K562 (cell line): ENCODE measurements at regions not wholly inside any gene's neighbourhood (a gene's known extent, or its start where the extent isn't known, plus 50 kb on each side); places are given as distances from the start of the nearest gene placed in this dataset.

Experiments
- ATAC-seq: fragments of 200-7000 bp; cut with Tn5 transposase; 3 replicates; pipeline ENCODE4 v1.9.1; 2020; ENCODE audit warnings: moderate library complexity
- BruUV-seq: library from RNA; stranded (reverse); fragments of 400-500 nt; replicated peaks from 2 replicates; lab custom pipeline; 2021; lab: Mats Ljungman, UMichigan
- CTCF ChIA-PET: fragments of 300-600 bp; formaldehyde crosslinking; extraction: SDS; loops from one replicate; lab custom pipeline; 2021; ENCODE audit warnings: low intra/inter-chr PET ratio; lab: Yijun Ruan, JAX
- POLR2A ChIA-PET: fragments of 300-600, 350-650 bp; sonication (Branson Sonifier 250); formaldehyde crosslinking; extraction: SDS; loops from one replicate; lab custom pipeline; 2021; ENCODE audit warnings: antibody characterized with exemption, inconsistent platforms; lab: Yijun Ruan, JAX
- DNase-seq, 4 experiments: peaks; one replicate each; pipeline versions ENCODE4 v3.0.0 to v3.0.0-alpha.2; 2011 to 2018; ENCODE audit warnings: low spot score in 3 of 4, mixed read lengths in 3 of 4; ENCODE audit errors: extremely low read depth in 1 of 4
- FAIRE-seq: peaks from 2 replicates; lab custom pipeline; 2011; peaks lifted over from hg19 to GRCh38; lab: Jason Lieb, UNC
- H2AFZ ChIP-seq: 2 replicates; pipeline ENCODE4 v1.6.0; 2011; ENCODE audit warnings: low read depth, low read length, control low read depth, inconsistent platforms
- H3K27ac ChIP-seq: fragments of 200-600 bp; 3 replicates; pipeline ENCODE4 v1.8.0; 2011; ENCODE audit warnings: low read depth, mild to moderate bottlenecking, control low read depth, inconsistent platforms, low read length, moderate library complexity, mixed read lengths; ENCODE audit errors: extremely low read depth
- H3K27me3 ChIP-seq, 2 experiments: fragments of 300-600 bp in 1 of 2; 2 replicates in 1 of 2; 3 replicates in 1 of 2; pipeline versions ENCODE4 v1.6.0 to v1.8.0; 2011; ENCODE audit warnings: inconsistent platforms in 2 of 2, low read length in 2 of 2, mild to moderate bottlenecking in 1 of 2, mixed read lengths in 1 of 2, moderate library complexity in 1 of 2; ENCODE audit not compliant: control insufficient read depth in 2 of 2, insufficient read depth in 2 of 2
- H3K36me3 ChIP-seq: fragments of 300-600 bp; 3 replicates; pipeline ENCODE4 v1.8.0; 2011; ENCODE audit warnings: mild to moderate bottlenecking, low read length, inconsistent platforms; ENCODE audit not compliant: control insufficient read depth, insufficient read depth
- H3K4me1 ChIP-seq, 2 experiments: fragments of 200-600 bp in 1 of 2; replicated peaks in 1 of 2; 2 replicates in 1 of 2; 3 replicates in 1 of 2; pipeline versions ENCODE4 v1.5.1 to v1.8.0; 2011; ENCODE audit warnings: inconsistent platforms in 2 of 2, low read length in 2 of 2, mild to moderate bottlenecking in 1 of 2, mixed read lengths in 1 of 2, moderate library complexity in 1 of 2; ENCODE audit not compliant: control insufficient read depth in 2 of 2, insufficient read depth in 2 of 2
- H3K4me2 ChIP-seq: 2 replicates; pipeline ENCODE4 v1.6.1; 2011; ENCODE audit warnings: low read length, control low read depth, inconsistent platforms, mixed read lengths; ENCODE audit not compliant: insufficient read depth
- H3K4me3 ChIP-seq: fragments of 200-600 bp; sonication (generic), shearing (Covaris generic); 2 replicates; pipeline ENCODE4 v1.5.1; 2016; ENCODE audit warnings: control low read depth, inconsistent platforms
- H3K79me2 ChIP-seq: fragments of 200-600 bp; 3 replicates; pipeline ENCODE4 v1.8.0; 2011; ENCODE audit warnings: low read length, inconsistent platforms; ENCODE audit not compliant: control insufficient read depth, insufficient read depth
- H3K9ac ChIP-seq, 2 experiments: 2 replicates each; pipeline versions ENCODE4 v1.6.0 to v1.6.1; 2011; ENCODE audit warnings: low read depth in 2 of 2, low read length in 2 of 2, control low read depth in 1 of 2, inconsistent platforms in 1 of 2, mild to moderate bottlenecking in 1 of 2, mixed read lengths in 1 of 2; ENCODE audit not compliant: insufficient read depth in 1 of 2
- H3K9me1 ChIP-seq: one replicate; pipeline ENCODE4 v1.6.0; 2011; ENCODE audit warnings: inconsistent platforms, mild to moderate bottlenecking, low read length, moderate library complexity; ENCODE audit not compliant: control insufficient read depth, insufficient read depth
- H3K9me3 ChIP-seq: replicated peaks from 2 replicates; pipeline ENCODE4 v1.5.1; 2011; ENCODE audit warnings: low read depth, low read length, inconsistent platforms; ENCODE audit not compliant: control insufficient read depth, insufficient read depth
- H4K20me1 ChIP-seq: replicated peaks from 2 replicates; pipeline ENCODE4 v1.6.1; 2011; ENCODE audit warnings: low read length, inconsistent platforms, mixed read lengths; ENCODE audit not compliant: control insufficient read depth, insufficient read depth
- BCOR ChIP-seq: fragments of 450-650 bp; IDR thresholded peaks from 2 replicates; pipeline ENCODE4 v1.6.1; 2016
- CAMTA2 ChIP-seq: fragments of 250-450 bp; sonication (Bioruptor Pico); conservative IDR thresholded peaks from 2 replicates; pipeline ENCODE4 v1.5.1; 2022
- CBX5 ChIP-seq: IDR thresholded peaks from 2 replicates; pipeline ENCODE4 v1.6.1; 2014; ENCODE audit warnings: low read depth, borderline replicate concordance
- HDAC2 ChIP-seq: fragments of 450-650 bp; IDR thresholded peaks from 2 replicates; pipeline ENCODE4 v1.6.1; 2016; ENCODE audit warnings: mild to moderate bottlenecking
- JUND ChIP-seq, 2 experiments: IDR thresholded peaks; 2 replicates in 1 of 2; 3 replicates in 1 of 2; pipeline ENCODE4 v1.6.1; 2011; ENCODE audit warnings: borderline replicate concordance in 2 of 2, low read depth in 2 of 2, low read length in 2 of 2, improper control_type of control experiment in 1 of 2, missing biosample characterization in 1 of 2, missing genetic modification characterization in 1 of 2, missing genetic modification reagents in 1 of 2
- RUNX1 ChIP-seq: sonication (generic); IDR thresholded peaks from 2 replicates; pipeline ENCODE4 v1.6.1; 2016; ENCODE audit warnings: antibody characterized with exemption, low read depth
- SMARCA4 ChIP-seq: fragments of 450-650 bp; IDR thresholded peaks from 2 replicates; pipeline ENCODE4 v1.6.1; 2016
- SMARCB1 ChIP-seq: IDR thresholded peaks from 2 replicates; pipeline ENCODE4 v1.6.1; 2011; ENCODE audit warnings: improper control_type of control experiment, low read depth; ENCODE audit not compliant: insufficient read length
- ZNF507 ChIP-seq: conservative IDR thresholded peaks from 2 replicates; pipeline ENCODE4 v1.6.1; 2017; ENCODE audit warnings: missing genetic modification characterization, missing compliant biosample characterization
- WGBS: fragments of 100-300 bp; shearing (Covaris generic); methylation state at CpG from one replicate; pipeline ENCODE4 v1.1.6; 2016; ENCODE audit warnings: low coverage, mixed read lengths; ENCODE audit not compliant: insufficient coverage; ENCODE audit errors: missing lambda C conversion rate; 5-methylcytosine and 5-hydroxymethylcytosine counted together
- in situ Hi-C: fragments of 300-500 bp; cut with MboI; formaldehyde crosslinking; loops from 4 replicates; pipeline ENCODE4 v1.15.0; 2018; ENCODE audit warnings: inconsistent platforms, mixed read lengths
- intact Hi-C: fragments of 100-400 bp; cut with micrococcal nuclease; formaldehyde crosslinking; loops from 2 replicates; pipeline ENCODE4 v1.14.2; 2022
- TF ChIP-seq, protein P1 (sequence below): fragments of 200-800 bp; sonication (Bioruptor generic); IDR thresholded peaks from 2 replicates; pipeline ENCODE4 v1.6.1; 2016; ENCODE audit warnings: missing genetic modification characterization, missing compliant biosample characterization
- TF ChIP-seq, protein P2 (sequence below): fragments of 450-650 bp; IDR thresholded peaks from 2 replicates; pipeline ENCODE4 v1.6.1; 2016; ENCODE audit warnings: borderline replicate concordance
- TF ChIP-seq, protein P3 (sequence below): sonication (generic); formaldehyde crosslinking; IDR thresholded peaks from 2 replicates; pipeline ENCODE4 v1.8.1; 2023; ENCODE audit warnings: mild to moderate bottlenecking, missing genetic modification reagents

DNA sequence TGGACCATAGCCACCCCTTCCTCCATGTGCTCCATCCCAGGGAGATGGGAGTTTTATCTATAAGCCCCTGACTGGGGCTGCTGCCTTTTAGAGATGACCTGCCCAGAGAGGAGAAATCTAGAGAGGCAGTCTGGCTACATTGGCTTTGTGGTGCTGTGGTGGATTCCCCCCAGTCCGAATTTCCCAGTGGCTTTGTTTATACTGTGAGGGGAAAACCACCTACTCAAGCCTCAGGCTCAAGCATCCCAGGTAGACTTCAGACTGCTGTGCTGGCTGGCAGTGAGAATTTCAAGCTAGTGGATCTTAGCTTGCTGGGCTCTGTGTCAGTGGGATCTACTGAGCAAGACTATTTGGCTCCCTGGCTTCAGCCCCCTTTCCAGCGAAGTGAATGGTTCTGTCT, 1195.7 kb upstream of the PCDH20 start:
- no peak overlapping the region for H3K27ac ChIP-seq
- no peak overlapping the region for H3K4me2 ChIP-seq
- intact Hi-C loops, result no loop called here
- POLR2A ChIA-PET, result no interaction called here
- no peaks in the 10 kb centered on the region for H3K4me1 ChIP-seq
- no peak overlapping the region for H2AFZ ChIP-seq
- FAIRE-seq (no peak), DNase-seq (no peak), ATAC-seq (no peak)
- H3K4me3 ChIP-seq, result no peak overlapping the region
- H3K9me1 ChIP-seq, result no peaks in the 10 kb centered on the region
- no peaks in the 10 kb centered on the region for H3K27me3 ChIP-seq
- CTCF ChIA-PET, result no interaction called here
- no peak overlapping the region for H3K9ac ChIP-seq
- WGBS, result 0% methylated on average over 1 of the region's 2 CpGs
- H3K36me3 ChIP-seq, result no peaks in the 10 kb centered on the region
- H4K20me1 ChIP-seq, result no peaks in the 10 kb centered on the region
- H3K79me2 ChIP-seq, result no peaks in the 10 kb centered on the region
- in situ Hi-C loops, result no loop called here
- BruUV-seq, result no TSS peak
- H3K9me3 ChIP-seq, result no peaks in the 10 kb centered on the region
- TF ChIP-seq, protein P1, sequence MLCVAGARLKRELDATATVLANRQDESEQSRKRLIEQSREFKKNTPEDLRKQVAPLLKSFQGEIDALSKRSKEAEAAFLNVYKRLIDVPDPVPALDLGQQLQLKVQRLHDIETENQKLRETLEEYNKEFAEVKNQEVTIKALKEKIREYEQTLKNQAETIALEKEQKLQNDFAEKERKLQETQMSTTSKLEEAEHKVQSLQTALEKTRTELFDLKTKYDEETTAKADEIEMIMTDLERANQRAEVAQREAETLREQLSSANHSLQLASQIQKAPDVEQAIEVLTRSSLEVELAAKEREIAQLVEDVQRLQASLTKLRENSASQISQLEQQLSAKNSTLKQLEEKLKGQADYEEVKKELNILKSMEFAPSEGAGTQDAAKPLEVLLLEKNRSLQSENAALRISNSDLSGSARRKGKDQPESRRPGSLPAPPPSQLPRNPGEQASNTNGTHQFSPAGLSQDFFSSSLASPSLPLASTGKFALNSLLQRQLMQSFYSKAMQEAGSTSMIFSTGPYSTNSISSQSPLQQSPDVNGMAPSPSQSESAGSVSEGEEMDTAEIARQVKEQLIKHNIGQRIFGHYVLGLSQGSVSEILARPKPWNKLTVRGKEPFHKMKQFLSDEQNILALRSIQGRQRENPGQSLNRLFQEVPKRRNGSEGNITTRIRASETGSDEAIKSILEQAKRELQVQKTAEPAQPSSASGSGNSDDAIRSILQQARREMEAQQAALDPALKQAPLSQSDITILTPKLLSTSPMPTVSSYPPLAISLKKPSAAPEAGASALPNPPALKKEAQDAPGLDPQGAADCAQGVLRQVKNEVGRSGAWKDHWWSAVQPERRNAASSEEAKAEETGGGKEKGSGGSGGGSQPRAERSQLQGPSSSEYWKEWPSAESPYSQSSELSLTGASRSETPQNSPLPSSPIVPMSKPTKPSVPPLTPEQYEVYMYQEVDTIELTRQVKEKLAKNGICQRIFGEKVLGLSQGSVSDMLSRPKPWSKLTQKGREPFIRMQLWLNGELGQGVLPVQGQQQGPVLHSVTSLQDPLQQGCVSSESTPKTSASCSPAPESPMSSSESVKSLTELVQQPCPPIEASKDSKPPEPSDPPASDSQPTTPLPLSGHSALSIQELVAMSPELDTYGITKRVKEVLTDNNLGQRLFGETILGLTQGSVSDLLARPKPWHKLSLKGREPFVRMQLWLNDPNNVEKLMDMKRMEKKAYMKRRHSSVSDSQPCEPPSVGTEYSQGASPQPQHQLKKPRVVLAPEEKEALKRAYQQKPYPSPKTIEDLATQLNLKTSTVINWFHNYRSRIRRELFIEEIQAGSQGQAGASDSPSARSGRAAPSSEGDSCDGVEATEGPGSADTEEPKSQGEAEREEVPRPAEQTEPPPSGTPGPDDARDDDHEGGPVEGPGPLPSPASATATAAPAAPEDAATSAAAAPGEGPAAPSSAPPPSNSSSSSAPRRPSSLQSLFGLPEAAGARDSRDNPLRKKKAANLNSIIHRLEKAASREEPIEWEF, result no peak
- TF ChIP-seq SMARCA4 (no peak), RUNX1 (no peak), HDAC2 (no peak), ZNF507 (tag) (no peak), SMARCB1 (no peak), CAMTA2 (CRISPR knock-in tag) (no peak), BCOR (no peak), JUND (IDR thresholded peaks at IDR 0.05; ENCODE audit: borderline replicate concordance, low read depth, low read length) (no peak), JUND (tag; IDR thresholded peaks at IDR 0.05; ENCODE audit: borderline replicate concordance, low read depth, low read length) (no peak), CBX5 (no peak)
- TF ChIP-seq, protein P2, sequence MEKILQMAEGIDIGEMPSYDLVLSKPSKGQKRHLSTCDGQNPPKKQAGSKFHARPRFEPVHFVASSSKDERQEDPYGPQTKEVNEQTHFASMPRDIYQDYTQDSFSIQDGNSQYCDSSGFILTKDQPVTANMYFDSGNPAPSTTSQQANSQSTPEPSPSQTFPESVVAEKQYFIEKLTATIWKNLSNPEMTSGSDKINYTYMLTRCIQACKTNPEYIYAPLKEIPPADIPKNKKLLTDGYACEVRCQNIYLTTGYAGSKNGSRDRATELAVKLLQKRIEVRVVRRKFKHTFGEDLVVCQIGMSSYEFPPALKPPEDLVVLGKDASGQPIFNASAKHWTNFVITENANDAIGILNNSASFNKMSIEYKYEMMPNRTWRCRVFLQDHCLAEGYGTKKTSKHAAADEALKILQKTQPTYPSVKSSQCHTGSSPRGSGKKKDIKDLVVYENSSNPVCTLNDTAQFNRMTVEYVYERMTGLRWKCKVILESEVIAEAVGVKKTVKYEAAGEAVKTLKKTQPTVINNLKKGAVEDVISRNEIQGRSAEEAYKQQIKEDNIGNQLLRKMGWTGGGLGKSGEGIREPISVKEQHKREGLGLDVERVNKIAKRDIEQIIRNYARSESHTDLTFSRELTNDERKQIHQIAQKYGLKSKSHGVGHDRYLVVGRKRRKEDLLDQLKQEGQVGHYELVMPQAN, result no peak
- TF ChIP-seq, protein P3, sequence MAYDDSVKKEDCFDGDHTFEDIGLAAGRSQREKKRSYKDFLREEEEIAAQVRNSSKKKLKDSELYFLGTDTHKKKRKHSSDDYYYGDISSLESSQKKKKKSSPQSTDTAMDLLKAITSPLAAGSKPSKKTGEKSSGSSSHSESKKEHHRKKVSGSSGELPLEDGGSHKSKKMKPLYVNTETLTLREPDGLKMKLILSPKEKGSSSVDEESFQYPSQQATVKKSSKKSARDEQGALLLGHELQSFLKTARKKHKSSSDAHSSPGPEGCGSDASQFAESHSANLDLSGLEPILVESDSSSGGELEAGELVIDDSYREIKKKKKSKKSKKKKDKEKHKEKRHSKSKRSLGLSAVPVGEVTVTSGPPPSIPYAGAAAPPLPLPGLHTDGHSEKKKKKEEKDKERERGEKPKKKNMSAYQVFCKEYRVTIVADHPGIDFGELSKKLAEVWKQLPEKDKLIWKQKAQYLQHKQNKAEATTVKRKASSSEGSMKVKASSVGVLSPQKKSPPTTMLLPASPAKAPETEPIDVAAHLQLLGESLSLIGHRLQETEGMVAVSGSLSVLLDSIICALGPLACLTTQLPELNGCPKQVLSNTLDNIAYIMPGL (CRISPR knock-in tag), result no peak
